A549 (cell line): ENCODE measurements at regions not wholly inside any gene's neighbourhood (a gene's known extent, or its start where the extent isn't known, plus 50 kb on each side); places are given as distances from the start of the nearest gene placed in this dataset.

Source experiments
- EHF ChIP-seq: fragments of 250-450 bp; sonication (Bioruptor Pico); IDR thresholded peaks from 2 replicates; pipeline ENCODE4 v1.5.0; 2020; ENCODE audit warnings: mild to moderate bottlenecking
- HOXA7 ChIP-seq: fragments of 250-450 bp; sonication (Bioruptor Pico); IDR thresholded peaks from 2 replicates; pipeline ENCODE4 v1.5.0; 2020; ENCODE audit warnings: mild to moderate bottlenecking, moderate library complexity
- JUN ChIP-seq, 2 experiments: fragments of >200 bp; sonication (Bioruptor Twin); formaldehyde crosslinking; IDR thresholded peaks; 2 replicates in 1 of 2; 3 replicates in 1 of 2; pipeline ENCODE4 v1.6.1; 2016 to 2017
- JUNB ChIP-seq: fragments of >200 bp; sonication (Bioruptor Twin); formaldehyde crosslinking; IDR thresholded peaks from 2 replicates; pipeline ENCODE4 v1.6.1; 2016
- MAX ChIP-seq: IDR thresholded peaks from 2 replicates; pipeline ENCODE4 v1.6.1; 2012
- POLR2A ChIP-seq: IDR thresholded peaks from 2 replicates; pipeline ENCODE4 v1.6.1; 2012; ENCODE audit warnings: mild to moderate bottlenecking, low read length
- RCOR1 ChIP-seq: fragments of 150-350 bp; IDR thresholded peaks from 2 replicates; pipeline ENCODE4 v1.6.1; 2014; ENCODE audit warnings: antibody characterized with exemption, low read length, low read depth
- SMC3 ChIP-seq: fragments of >200 bp; sonication (Bioruptor Twin); formaldehyde crosslinking; IDR thresholded peaks from 3 replicates; pipeline ENCODE4 v1.6.1; 2018; ENCODE audit warnings: inconsistent platforms
- TF ChIP-seq, protein P1 (sequence below): fragments of 200-600 bp; sonication (generic); IDR thresholded peaks from 2 replicates; pipeline ENCODE4 v1.6.1; 2016; ENCODE audit warnings: antibody characterized with exemption, mild to moderate bottlenecking, moderate library complexity
- TF ChIP-seq, protein P2 (sequence below): fragments of >200 bp; sonication (Bioruptor Twin); formaldehyde crosslinking; IDR thresholded peaks from 3 replicates; pipeline ENCODE4 v1.5.1; 2016
- TF ChIP-seq, protein P3 (sequence below): fragments of 150-350 bp; IDR thresholded peaks from 2 replicates; pipeline ENCODE4 v1.6.1; 2014; ENCODE audit warnings: low read depth, mild to moderate bottlenecking, low read length

GRCh38 chr1:11352058-11352715 is 79.2 kb downstream of the UBIAD1 start:
- TF ChIP-seq, protein P1, sequence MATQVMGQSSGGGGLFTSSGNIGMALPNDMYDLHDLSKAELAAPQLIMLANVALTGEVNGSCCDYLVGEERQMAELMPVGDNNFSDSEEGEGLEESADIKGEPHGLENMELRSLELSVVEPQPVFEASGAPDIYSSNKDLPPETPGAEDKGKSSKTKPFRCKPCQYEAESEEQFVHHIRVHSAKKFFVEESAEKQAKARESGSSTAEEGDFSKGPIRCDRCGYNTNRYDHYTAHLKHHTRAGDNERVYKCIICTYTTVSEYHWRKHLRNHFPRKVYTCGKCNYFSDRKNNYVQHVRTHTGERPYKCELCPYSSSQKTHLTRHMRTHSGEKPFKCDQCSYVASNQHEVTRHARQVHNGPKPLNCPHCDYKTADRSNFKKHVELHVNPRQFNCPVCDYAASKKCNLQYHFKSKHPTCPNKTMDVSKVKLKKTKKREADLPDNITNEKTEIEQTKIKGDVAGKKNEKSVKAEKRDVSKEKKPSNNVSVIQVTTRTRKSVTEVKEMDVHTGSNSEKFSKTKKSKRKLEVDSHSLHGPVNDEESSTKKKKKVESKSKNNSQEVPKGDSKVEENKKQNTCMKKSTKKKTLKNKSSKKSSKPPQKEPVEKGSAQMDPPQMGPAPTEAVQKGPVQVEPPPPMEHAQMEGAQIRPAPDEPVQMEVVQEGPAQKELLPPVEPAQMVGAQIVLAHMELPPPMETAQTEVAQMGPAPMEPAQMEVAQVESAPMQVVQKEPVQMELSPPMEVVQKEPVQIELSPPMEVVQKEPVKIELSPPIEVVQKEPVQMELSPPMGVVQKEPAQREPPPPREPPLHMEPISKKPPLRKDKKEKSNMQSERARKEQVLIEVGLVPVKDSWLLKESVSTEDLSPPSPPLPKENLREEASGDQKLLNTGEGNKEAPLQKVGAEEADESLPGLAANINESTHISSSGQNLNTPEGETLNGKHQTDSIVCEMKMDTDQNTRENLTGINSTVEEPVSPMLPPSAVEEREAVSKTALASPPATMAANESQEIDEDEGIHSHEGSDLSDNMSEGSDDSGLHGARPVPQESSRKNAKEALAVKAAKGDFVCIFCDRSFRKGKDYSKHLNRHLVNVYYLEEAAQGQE = no peak
- TF ChIP-seq MAX = no peak
- TF ChIP-seq POLR2A = no peak
- TF ChIP-seq RCOR1 = no peak
- TF ChIP-seq EHF (CRISPR knock-in tag) = no peak
- TF ChIP-seq, protein P2, sequence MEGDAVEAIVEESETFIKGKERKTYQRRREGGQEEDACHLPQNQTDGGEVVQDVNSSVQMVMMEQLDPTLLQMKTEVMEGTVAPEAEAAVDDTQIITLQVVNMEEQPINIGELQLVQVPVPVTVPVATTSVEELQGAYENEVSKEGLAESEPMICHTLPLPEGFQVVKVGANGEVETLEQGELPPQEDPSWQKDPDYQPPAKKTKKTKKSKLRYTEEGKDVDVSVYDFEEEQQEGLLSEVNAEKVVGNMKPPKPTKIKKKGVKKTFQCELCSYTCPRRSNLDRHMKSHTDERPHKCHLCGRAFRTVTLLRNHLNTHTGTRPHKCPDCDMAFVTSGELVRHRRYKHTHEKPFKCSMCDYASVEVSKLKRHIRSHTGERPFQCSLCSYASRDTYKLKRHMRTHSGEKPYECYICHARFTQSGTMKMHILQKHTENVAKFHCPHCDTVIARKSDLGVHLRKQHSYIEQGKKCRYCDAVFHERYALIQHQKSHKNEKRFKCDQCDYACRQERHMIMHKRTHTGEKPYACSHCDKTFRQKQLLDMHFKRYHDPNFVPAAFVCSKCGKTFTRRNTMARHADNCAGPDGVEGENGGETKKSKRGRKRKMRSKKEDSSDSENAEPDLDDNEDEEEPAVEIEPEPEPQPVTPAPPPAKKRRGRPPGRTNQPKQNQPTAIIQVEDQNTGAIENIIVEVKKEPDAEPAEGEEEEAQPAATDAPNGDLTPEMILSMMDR = no peak
- no peak for TF ChIP-seq HOXA7 (CRISPR knock-in tag)
- no peak for TF ChIP-seq JUNB
- TF ChIP-seq, protein P3, sequence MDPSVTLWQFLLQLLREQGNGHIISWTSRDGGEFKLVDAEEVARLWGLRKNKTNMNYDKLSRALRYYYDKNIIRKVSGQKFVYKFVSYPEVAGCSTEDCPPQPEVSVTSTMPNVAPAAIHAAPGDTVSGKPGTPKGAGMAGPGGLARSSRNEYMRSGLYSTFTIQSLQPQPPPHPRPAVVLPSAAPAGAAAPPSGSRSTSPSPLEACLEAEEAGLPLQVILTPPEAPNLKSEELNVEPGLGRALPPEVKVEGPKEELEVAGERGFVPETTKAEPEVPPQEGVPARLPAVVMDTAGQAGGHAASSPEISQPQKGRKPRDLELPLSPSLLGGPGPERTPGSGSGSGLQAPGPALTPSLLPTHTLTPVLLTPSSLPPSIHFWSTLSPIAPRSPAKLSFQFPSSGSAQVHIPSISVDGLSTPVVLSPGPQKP = no peak
- no peak for TF ChIP-seq SMC3
- no peak for TF ChIP-seq JUN (IDR thresholded peaks at IDR 0.05)
